Epidermal melanocyte (primary cell): ENCODE measurements at regions not wholly inside any gene's neighbourhood (a gene's known extent, or its start where the extent isn't known, plus 50 kb on each side); places are given as distances from the start of the nearest gene placed in this dataset.

Source experiments
- DNase-seq: peaks from one replicate; pipeline ENCODE4 v3.0.0; 2011; ENCODE audit warnings: low spot score; ENCODE audit not compliant: insufficient read length

DNA sequence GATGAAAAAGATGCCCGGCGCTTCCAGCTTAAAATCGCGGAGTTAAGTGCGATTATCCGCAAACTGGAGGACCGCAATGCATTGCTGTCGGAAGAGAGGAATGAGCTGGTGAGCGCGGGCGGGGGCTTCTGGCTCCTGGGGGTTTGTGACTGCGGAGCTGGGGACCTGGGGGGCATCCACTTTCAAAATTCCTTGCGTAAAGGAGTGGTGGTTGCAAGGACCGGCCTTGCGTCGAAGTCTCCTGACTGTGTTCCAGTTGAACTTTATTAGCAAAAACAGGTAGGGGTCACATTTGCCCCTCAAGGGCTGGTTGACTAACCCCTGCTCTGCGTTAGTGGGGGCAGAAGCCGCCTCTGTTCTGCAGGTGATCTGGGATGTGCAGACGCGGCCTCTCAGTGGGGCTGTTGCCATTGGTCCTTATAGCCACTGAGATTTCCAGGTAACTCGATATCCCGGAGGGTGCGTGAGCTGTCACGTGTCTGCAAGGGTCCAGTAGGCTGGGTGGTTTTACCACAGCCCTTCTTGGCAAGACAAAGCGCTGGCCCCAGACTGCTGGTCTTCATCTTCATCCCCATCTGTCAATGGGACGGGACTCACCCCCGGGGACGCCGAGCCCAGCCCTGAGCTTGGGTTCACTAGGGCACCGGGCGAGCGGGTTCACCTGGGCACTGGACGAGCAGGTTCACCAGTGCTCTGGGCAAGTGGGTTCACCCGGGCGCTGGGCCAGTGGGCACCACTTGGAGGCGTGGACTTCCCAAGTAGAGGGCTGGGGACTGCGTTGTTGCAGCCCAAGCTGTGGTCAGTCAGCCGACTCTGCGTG, 51.5 kb upstream of the DPYSL4 start:
- DNase-seq = no peak

GRCh38 chr10:132136097-132136521, 50.6 kb upstream of the DPYSL4 start:
- DNase-seq = no peak

GRCh38 chr10:132136689-132137088, 50.1 kb upstream of the DPYSL4 start:
- DNase-seq = no peak
